GM12878 (cell line): ENCODE measurements at regions not wholly inside any gene's neighbourhood (a gene's known extent, or its start where the extent isn't known, plus 50 kb on each side); places are given as distances from the start of the nearest gene placed in this dataset.

Experiments
- ATAC-seq: fragments of 200-7000 bp; cut with Tn5 transposase; 3 replicates; pipeline ENCODE4 v1.9.1; 2020; ENCODE audit warnings: mild to moderate bottlenecking, moderate library complexity
- BruUV-seq: library from RNA; stranded (reverse); fragments of 400-500 nt; replicated peaks from 2 replicates; lab custom pipeline; 2021; lab: Mats Ljungman, UMichigan
- CTCF ChIA-PET: fragments of 300-600 bp; sonication (Branson Sonifier 250); formaldehyde crosslinking; extraction: SDS; loops from one replicate; lab custom pipeline; 2021; ENCODE audit warnings: inconsistent platforms; lab: Yijun Ruan, JAX
- POLR2A ChIA-PET: fragments of 350-600 bp; formaldehyde crosslinking; extraction: SDS; loops from one replicate; lab custom pipeline; 2021; ENCODE audit warnings: inconsistent platforms; lab: Charles Lee
- RAD21 ChIA-PET: fragments of 300-600 bp; sonication (Branson Sonifier 250); formaldehyde crosslinking; loops from one replicate; lab custom pipeline; 2023; ENCODE audit warnings: antibody characterized with exemption; ENCODE audit not compliant: unreplicated experiment; lab: Charles Lee
- SMC1A ChIA-PET: fragments of 300-600 bp; sonication (Branson Sonifier 250); formaldehyde crosslinking; loops from one replicate; lab custom pipeline; 2023; ENCODE audit not compliant: unreplicated experiment, uncharacterized antibody; lab: Charles Lee
- DNase-seq: peaks from one replicate; pipeline ENCODE4 v3.0.0-alpha.2; 2011; ENCODE audit warnings: low read depth, low spot score
- FAIRE-seq: peaks from 3 replicates; lab custom pipeline; 2011; peaks lifted over from hg19 to GRCh38; lab: Jason Lieb, UNC
- H2AFZ ChIP-seq: 2 replicates; pipeline ENCODE4 v1.6.0; 2011; ENCODE audit warnings: low read depth, low read length, control low read depth; ENCODE audit not compliant: control insufficient read depth
- H3K27ac ChIP-seq: 2 replicates; pipeline ENCODE4 v1.5.1; 2011; ENCODE audit warnings: control low read depth; ENCODE audit not compliant: control insufficient read depth, insufficient read depth
- H3K27me3 ChIP-seq, 2 experiments: replicated peaks in 1 of 2; 2 replicates each; pipeline versions ENCODE4 v1.6.0 to v1.6.1; 2011; ENCODE audit warnings: low read length in 1 of 2; ENCODE audit not compliant: control insufficient read depth in 2 of 2, insufficient read depth in 2 of 2
- H3K36me3 ChIP-seq, 2 experiments: 2 replicates each; pipeline ENCODE4 v1.5.1; 2011; ENCODE audit warnings: low read length in 1 of 2; ENCODE audit not compliant: control insufficient read depth in 2 of 2, insufficient read depth in 2 of 2
- H3K4me1 ChIP-seq: 2 replicates; pipeline ENCODE4 v1.6.1; 2011; ENCODE audit warnings: mild to moderate bottlenecking, low read length, moderate library complexity, mixed read lengths; ENCODE audit not compliant: control insufficient read depth, insufficient read depth
- H3K4me2 ChIP-seq: 2 replicates; pipeline ENCODE4 v1.6.0; 2011; ENCODE audit warnings: control low read depth; ENCODE audit not compliant: control insufficient read depth, insufficient read depth
- H3K4me3 ChIP-seq: fragments of 200-600 bp; sonication (generic); 2 replicates; pipeline ENCODE4 v1.5.1; 2016
- H3K79me2 ChIP-seq: 2 replicates; pipeline ENCODE4 v1.6.0; 2011; ENCODE audit warnings: low read length; ENCODE audit not compliant: control insufficient read depth, insufficient read depth
- H3K9ac ChIP-seq: 2 replicates; pipeline ENCODE4 v1.8.0; 2011; ENCODE audit warnings: low read length, control low read depth, mixed read lengths; ENCODE audit not compliant: control insufficient read depth, insufficient read depth
- H3K9me3 ChIP-seq: replicated peaks from 3 replicates; pipeline ENCODE4 v1.5.1; 2011; ENCODE audit warnings: mild to moderate bottlenecking, low read length; ENCODE audit not compliant: control insufficient read depth, insufficient read depth
- H4K20me1 ChIP-seq: 2 replicates; pipeline ENCODE4 v1.6.0; 2011; ENCODE audit not compliant: control insufficient read depth, insufficient read depth
- EP300 ChIP-seq, 2 experiments: fragments of 150-350 bp in 1 of 2; IDR thresholded peaks; 2 replicates each; pipeline ENCODE4 v1.6.1; 2011 to 2012; ENCODE audit warnings: low read depth in 2 of 2, low read length in 2 of 2, borderline replicate concordance in 1 of 2, improper control_type of control experiment in 1 of 2, inconsistent platforms in 1 of 2; ENCODE audit not compliant: control insufficient read depth in 1 of 2
- KLF5 ChIP-seq: fragments of 450-650 bp; IDR thresholded peaks from 2 replicates; pipeline ENCODE4 v1.6.1; 2014; ENCODE audit warnings: mild to moderate bottlenecking; ENCODE audit not compliant: partially characterized antibody
- MYC ChIP-seq: IDR thresholded peaks from 2 replicates; pipeline ENCODE4 v1.6.1; 2011; ENCODE audit warnings: mild to moderate bottlenecking, low read length, moderate library complexity, inconsistent platforms; ENCODE audit not compliant: insufficient read depth, insufficient replicate concordance, insufficient read length, severe bottlenecking
- TCF3 ChIP-seq: IDR thresholded peaks from 2 replicates; pipeline ENCODE4 v1.6.1; 2012; ENCODE audit warnings: low read depth, mild to moderate bottlenecking, low read length, borderline replicate concordance; ENCODE audit not compliant: insufficient read depth
- WGBS: methylation state at CpG from one replicate; pipeline ENCODE4 v1.1.6; 2016; ENCODE audit warnings: low lambda C conversion rate; ENCODE audit not compliant: insufficient replicate concordance, insufficient coverage; ENCODE audit errors: missing lambda C conversion rate; 5-methylcytosine and 5-hydroxymethylcytosine counted together
- in situ Hi-C: fragments of 300-500 bp; cut with MboI; formaldehyde crosslinking; loops from 9 replicates; pipeline ENCODE4 v1.14.3; 2018; ENCODE audit warnings: mixed read lengths
- intact Hi-C: fragments of 100-400 bp; cut with micrococcal nuclease; formaldehyde crosslinking; loops from one replicate; pipeline ENCODE4 v1.14.2; 2022; ENCODE audit not compliant: unreplicated experiment

- H3K79me2 ChIP-seq: no peaks in the 10 kb centered on the region
- ChIA-PET SMC1A (no interaction called here), CTCF (interaction anchor here (1.0 kb wide), 1 partner anchor 10 kb away, joined by 3 read pairs; no protein-coding TSS in a partner anchor), RAD21 (no interaction called here), POLR2A (no interaction called here)
- BruUV-seq: no TSS peak
- no peak for ATAC-seq
- no peaks in the 10 kb centered on the region for H3K27me3 ChIP-seq
- no peaks in the 10 kb centered on the region for H3K4me1 ChIP-seq
- intact Hi-C loops: no loop called here
- H3K9me3 ChIP-seq: no peaks in the 10 kb centered on the region; the same call in 2 of the 3 replicates
- H3K27ac ChIP-seq: no peak overlapping the region
- no peaks in the 10 kb centered on the region for H3K36me3 ChIP-seq
- no peaks in the 10 kb centered on the region for H4K20me1 ChIP-seq
- no peak overlapping the region for H3K4me3 ChIP-seq
- H2AFZ ChIP-seq: no peak overlapping the region
- no peak for DNase-seq
- H3K9ac ChIP-seq: no peak overlapping the region
- WGBS: 41% methylated on average over 12 of the region's 12 CpGs
- TF ChIP-seq MYC: no peak
- TF ChIP-seq EP300 (IDR thresholded peaks at IDR 0.05; ENCODE audit: borderline replicate concordance in 1 of 2, control insufficient read depth in 1 of 2, low read depth in 2 of 2, low read length in 2 of 2): no peak
- TF ChIP-seq TCF3: no peak
- H3K4me2 ChIP-seq: no peak overlapping the region
- in situ Hi-C loops: no loop called here
- no peak for FAIRE-seq
These were observed 139.0 kb downstream of the SOX1 start for GRCh38 chr13:112205990-112206389.

- DNase-seq: no peak
- H3K36me3 ChIP-seq: no peaks in the 10 kb centered on the region
- no peak for FAIRE-seq
- in situ Hi-C loops (no loop called here), intact Hi-C loops (no loop called here)
- no peak overlapping the region for H3K9ac ChIP-seq
- no peak for TF ChIP-seq KLF5
- ChIA-PET POLR2A (no interaction called here), RAD21 (no interaction called here), SMC1A (no interaction called here), CTCF (no interaction called here)
- no peak overlapping the region for H3K4me3 ChIP-seq
- no peak overlapping the region for H3K4me2 ChIP-seq
- no peak overlapping the region for H2AFZ ChIP-seq
- no peak for ATAC-seq
- no peaks in the 10 kb centered on the region for H3K79me2 ChIP-seq
- no peak overlapping the region for H3K27ac ChIP-seq
- H3K9me3 ChIP-seq: no peaks in the 10 kb centered on the region; the same call in 2 of the 3 replicates
- H3K27me3 ChIP-seq: no peaks in the 10 kb centered on the region
- WGBS: 34% methylated on average over 11 of the region's 11 CpGs
- no TSS peak for BruUV-seq
- H3K4me1 ChIP-seq: no peaks in the 10 kb centered on the region
- no peaks in the 10 kb centered on the region for H4K20me1 ChIP-seq
These were observed 140.2 kb downstream of the SOX1 start for GRCh38 chr13:112207129-112207528.
